ENCODE measurements at regions not wholly inside any gene's neighbourhood (a gene's known extent, or its start where the extent isn't known, plus 50 kb on each side); places are given as distances from the start of the nearest gene placed in this dataset.

GRCh38 chr4:127486248-127486647 lies 146.5 kb upstream of the INTU start:
- Histone ChIP-seq H3K79me2 (ENCODE audit: control insufficient read depth, insufficient read depth, low read length) (no peaks in the 10 kb centered on the region), H3K4me2 (ENCODE audit: control insufficient read depth, insufficient read depth) (no peak overlapping the region), H3K27me3 (replicated peaks in 1 of 2; ENCODE audit: control insufficient read depth in 2 of 2, insufficient read depth in 2 of 2, low read length in 1 of 2) (no peaks in the 10 kb centered on the region), H3K36me3 (ENCODE audit: control insufficient read depth in 2 of 2, insufficient read depth in 2 of 2, low read length in 1 of 2) (no peaks in the 10 kb centered on the region), H3K4me3 (no peak overlapping the region), H3K9ac (ENCODE audit: control insufficient read depth, insufficient read depth, low read length) (no peak overlapping the region), H3K4me1 (ENCODE audit: control insufficient read depth, insufficient read depth, low read length) (no peaks in the 10 kb centered on the region), H4K20me1 (ENCODE audit: control insufficient read depth, insufficient read depth) (no peaks in the 10 kb centered on the region), H3K9me3 (replicated peaks; ENCODE audit: control insufficient read depth, insufficient read depth, low read length) (no peaks in the 10 kb centered on the region), H2AFZ (ENCODE audit: control insufficient read depth, low read depth, low read length) (no peak overlapping the region), H3K27ac (ENCODE audit: control insufficient read depth, insufficient read depth) (no peak overlapping the region)
- SMC1A ChIA-PET (ENCODE audit: uncharacterized antibody, unreplicated experiment) = no interaction called here
- BruUV-seq (replicated peaks) = no TSS peak
- in situ Hi-C loops (cut with MboI) (no loop called here), intact Hi-C loops (cut with micrococcal nuclease; ENCODE audit: unreplicated experiment) (no loop called here)
- CTCF ChIA-PET = no interaction called here
- FAIRE-seq (no peak), ATAC-seq (no peak), DNase-seq (ENCODE audit: low read depth, low spot score) (no peak)
- POLR2A ChIA-PET = no interaction called here
- no peak for TF ChIP-seq TCF3 (IDR thresholded peaks at IDR 0.05; ENCODE audit: borderline replicate concordance, insufficient read depth, low read depth, low read length)
- no peak for TF ChIP-seq SKIL (IDR thresholded peaks at IDR 0.05; ENCODE audit: low read depth, poor library complexity, severe bottlenecking)
- TF ChIP-seq POLR2AphosphoS5 (IDR thresholded peaks at IDR 0.05; ENCODE audit: low read length) = no peak
- no peak for TF ChIP-seq TBL1XR1 (IDR thresholded peaks at IDR 0.05; ENCODE audit: low read depth, low read length)
- TF ChIP-seq RELA (IDR thresholded peaks at IDR 0.05; ENCODE audit: borderline replicate concordance, partially characterized antibody) = no peak
- TF ChIP-seq RFX5 (IDR thresholded peaks at IDR 0.05; ENCODE audit: low read depth, low read length) = no peak
- no peak for TF ChIP-seq PAX5 (IDR thresholded peaks at IDR 0.05; ENCODE audit: borderline replicate concordance, low read depth, low read length)
- no peak for TF ChIP-seq SMAD5 (IDR thresholded peaks at IDR 0.05; ENCODE audit: low read depth)
- TF ChIP-seq BCLAF1 (IDR thresholded peaks at IDR 0.05) = no peak
- no peak for TF ChIP-seq CBX5 (IDR thresholded peaks at IDR 0.05; ENCODE audit: low read depth)
- WGBS (ENCODE audit: insufficient coverage, insufficient replicate concordance, low lambda C conversion rate, missing lambda C conversion rate) = 0% methylated on average over 1 of the region's 1 CpG
- RAD21 ChIA-PET (ENCODE audit: unreplicated experiment) = no interaction called here
